K562 (cell line): ENCODE measurements at regions not wholly inside any gene's neighbourhood (a gene's known extent, or its start where the extent isn't known, plus 50 kb on each side); places are given as distances from the start of the nearest gene placed in this dataset.

ENCODE experiments used
- ARID3B ChIP-seq: fragments of 250-450 bp; sonication (Bioruptor Pico); IDR thresholded peaks from 2 replicates; pipeline ENCODE4 v1.4.0; 2020; ENCODE audit warnings: borderline replicate concordance
- BHLHE40 ChIP-seq: IDR thresholded peaks from 2 replicates; pipeline ENCODE4 v1.6.1; 2011; ENCODE audit warnings: low read length, improper control_type of control experiment
- CC2D1A ChIP-seq: fragments of 450-650 bp; IDR thresholded peaks from 2 replicates; pipeline ENCODE4 v1.6.1; 2017; ENCODE audit warnings: mild to moderate bottlenecking
- CXXC5 ChIP-seq: fragments of 250-450 bp; sonication (Bioruptor Pico); IDR thresholded peaks from 2 replicates; pipeline ENCODE4 v1.8.0; 2022; ENCODE audit warnings: inconsistent platforms, mild to moderate bottlenecking, moderate library complexity
- FOXA1 ChIP-seq: fragments of 450-650 bp; IDR thresholded peaks from 2 replicates; pipeline ENCODE4 v1.6.1; 2016; ENCODE audit warnings: mild to moderate bottlenecking, borderline replicate concordance
- FOXJ2 ChIP-seq: fragments of 200-800 bp; sonication (Bioruptor generic); IDR thresholded peaks from 2 replicates; pipeline ENCODE4 v1.6.1; 2016; ENCODE audit warnings: missing genetic modification characterization, missing compliant biosample characterization
- FOXK1 ChIP-seq: sonication (generic); formaldehyde crosslinking; IDR thresholded peaks from 2 replicates; pipeline ENCODE4 v1.8.0; 2022; ENCODE audit warnings: missing genetic modification reagents, mild to moderate bottlenecking, borderline replicate concordance
- GABPB1 ChIP-seq: sonication (generic); formaldehyde crosslinking; IDR thresholded peaks from 2 replicates; pipeline ENCODE4 v1.8.0; 2022; ENCODE audit warnings: mild to moderate bottlenecking, missing genetic modification reagents
- HDAC2 ChIP-seq: fragments of 450-650 bp; IDR thresholded peaks from 2 replicates; pipeline ENCODE4 v1.6.1; 2016; ENCODE audit warnings: mild to moderate bottlenecking
- HNRNPH1 ChIP-seq: fragments of 200-400 bp; formaldehyde crosslinking; optimal IDR thresholded peaks from 2 replicates; pipeline ENCODE3; 2017; ENCODE audit warnings: low read depth, mild to moderate bottlenecking, low read length, moderate library complexity
- RERE ChIP-seq: sonication (generic); formaldehyde crosslinking; IDR thresholded peaks from 2 replicates; pipeline ENCODE4 v1.8.0; 2023; ENCODE audit warnings: missing genetic modification reagents, mild to moderate bottlenecking, borderline replicate concordance
- RNF219 ChIP-seq: fragments of 250-450 bp; sonication (Bioruptor Pico); IDR thresholded peaks from 2 replicates; pipeline ENCODE4 v1.5.0; 2022; ENCODE audit warnings: mild to moderate bottlenecking
- SPI1 ChIP-seq: IDR thresholded peaks from 2 replicates; pipeline ENCODE4 v1.6.1; 2011; ENCODE audit warnings: low read depth, low read length, control low read depth, borderline replicate concordance
- TFAM ChIP-seq: fragments of 250-450 bp; sonication (Bioruptor Pico); conservative IDR thresholded peaks from 2 replicates; pipeline ENCODE4 v1.5.0; 2021; ENCODE audit warnings: mild to moderate bottlenecking, moderate library complexity
- ZBTB43 ChIP-seq: sonication (generic); formaldehyde crosslinking; IDR thresholded peaks from 2 replicates; pipeline ENCODE4 v1.8.0; 2023; ENCODE audit warnings: mild to moderate bottlenecking, missing genetic modification reagents
- ZNF444 ChIP-seq: fragments of 250-450 bp; sonication (Bioruptor Pico); IDR thresholded peaks from 2 replicates; pipeline ENCODE4 v1.4.0; 2020; ENCODE audit warnings: mild to moderate bottlenecking, moderate library complexity

- no peak for TF ChIP-seq RNF219
- TF ChIP-seq BHLHE40, result no peak
- TF ChIP-seq FOXJ2, result no peak; the same call in 1 of the 2 replicates
- TF ChIP-seq ZBTB43 (CRISPR knock-in tag), result no peak
- no peak for TF ChIP-seq RERE (CRISPR knock-in tag)
- no peak for TF ChIP-seq HNRNPH1
- no peak for TF ChIP-seq ZNF444 (CRISPR knock-in tag)
- no peak for TF ChIP-seq CC2D1A
- TF ChIP-seq TFAM (CRISPR knock-in tag), result no peak
- peak; percentile 68; the same call in 1 of the 2 replicates for TF ChIP-seq HDAC2
- 0 out of 2 replicates have a peak, but pooled peaks have one; percentile 68 for TF ChIP-seq FOXK1
- peak; percentile 76; the same call in 1 of the 2 replicates for TF ChIP-seq SPI1
- TF ChIP-seq GABPB1 (CRISPR knock-in tag), result no peak
- no peak for TF ChIP-seq ARID3B (CRISPR knock-in tag)
- no peak for TF ChIP-seq FOXA1
- peak; percentile 57 for TF ChIP-seq CXXC5
Measured at GRCh38 chr6:27684264-27685211, 211.6 kb upstream of the ZNF184 start (continued).
